Activated CD4-positive, CD25-positive, alpha-beta regulatory T cell treated with anti-CD3 and anti-CD28 coated beads, Interleukin-2, amount 50 U/mL, for 24 hours (primary cell): ENCODE measurements at regions not wholly inside any gene's neighbourhood (a gene's known extent, or its start where the extent isn't known, plus 50 kb on each side); places are given as distances from the start of the nearest gene placed in this dataset.

Source experiments
- ATAC-seq, 2 donors: fragments of 150-1000 bp; cut with Tn5 transposase; one replicate each; pipeline ENCODE4 v1.10.0; 2021; ENCODE audit warnings: mild to moderate bottlenecking in 1 of 2, moderate library complexity in 1 of 2

DNA sequence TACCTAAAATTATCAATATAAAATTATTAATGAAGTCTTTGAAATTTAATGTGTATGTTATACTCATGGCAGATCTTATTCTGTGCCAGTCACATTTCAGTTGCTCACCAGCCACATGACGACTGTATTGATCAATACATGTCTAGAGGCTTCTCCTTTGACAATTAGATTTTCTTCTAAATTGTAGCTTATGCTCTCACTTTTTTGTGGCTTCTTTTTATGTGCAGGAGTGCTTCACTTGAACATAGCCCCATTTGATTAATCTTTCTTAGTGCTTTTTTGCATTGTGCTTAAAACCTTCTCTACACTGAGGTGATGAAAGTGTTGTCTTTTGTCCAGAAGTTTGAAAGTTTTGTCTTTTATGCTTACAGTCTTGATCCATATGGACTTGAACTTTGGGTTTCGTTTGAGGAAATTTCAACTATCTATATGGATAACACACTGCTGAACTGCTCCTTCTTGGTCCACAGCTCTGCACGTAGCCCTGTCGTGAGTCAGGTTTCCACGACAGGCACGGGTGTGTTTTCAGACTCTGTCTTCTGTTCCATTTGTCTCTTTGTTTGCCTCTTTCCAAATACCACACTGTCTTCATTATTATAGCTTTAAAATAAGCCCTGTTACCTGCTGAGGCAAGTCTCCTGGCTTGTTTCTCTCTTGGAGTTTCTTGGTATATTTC lies 393.9 kb upstream of the CFAP20DC start:
- ATAC-seq = peak; percentile 45 to 62

DNA sequence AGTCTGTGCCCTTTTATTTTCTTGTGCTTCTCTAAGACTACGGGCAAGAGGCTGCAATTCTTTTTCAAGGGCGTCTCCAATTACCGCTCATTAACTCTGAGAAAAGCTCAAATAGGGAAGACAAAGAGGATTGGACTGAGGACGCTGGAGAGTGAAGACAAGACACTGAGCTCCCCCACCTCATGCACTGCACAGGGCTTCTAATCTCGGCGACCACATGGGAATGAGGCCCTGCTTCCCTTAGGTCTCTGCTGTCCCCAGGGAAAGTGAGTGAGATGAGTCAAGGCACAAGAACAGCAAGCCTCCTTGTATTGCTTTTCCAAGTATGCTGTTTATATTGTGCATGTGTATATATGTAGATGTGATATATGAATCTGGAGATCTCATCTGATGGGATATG lies 392.2 kb upstream of the CFAP20DC start:
- no peak for ATAC-seq

DNA sequence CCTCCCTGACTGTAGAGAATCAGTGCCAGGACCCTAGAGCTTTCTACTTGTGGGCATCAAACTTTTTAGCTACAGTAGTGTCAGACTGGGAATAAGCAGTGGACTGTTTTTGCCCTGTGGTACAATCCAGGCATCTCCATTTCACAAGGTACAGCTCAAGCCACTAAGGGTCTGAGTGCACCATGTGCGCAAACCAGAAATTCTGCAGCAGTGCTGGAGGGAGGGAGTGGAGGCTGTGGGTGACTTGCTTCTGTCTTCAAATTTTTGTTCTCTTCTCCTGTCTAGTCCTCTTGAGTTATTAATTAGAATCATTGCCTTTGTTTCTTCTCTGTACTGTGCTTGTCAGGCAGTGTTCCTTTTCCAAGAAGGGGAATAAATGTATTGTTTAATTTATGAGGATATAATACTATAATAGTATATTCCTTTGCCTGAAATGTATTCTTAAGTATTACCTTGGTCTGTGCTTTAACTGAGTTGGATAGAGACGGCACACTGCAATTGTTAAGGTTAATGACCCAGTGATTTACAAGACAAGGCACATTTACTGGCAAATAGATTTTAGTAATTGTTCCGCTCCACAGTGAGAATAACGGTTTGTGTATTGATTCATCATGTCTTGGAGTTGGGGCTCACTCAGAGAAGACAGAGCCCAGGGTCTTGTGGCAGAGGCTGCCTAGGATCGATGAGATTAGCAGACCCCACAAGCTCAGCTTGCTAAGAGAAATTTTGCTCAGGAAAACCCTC lies 390.6 kb upstream of the CFAP20DC start:
- ATAC-seq = no peak

DNA sequence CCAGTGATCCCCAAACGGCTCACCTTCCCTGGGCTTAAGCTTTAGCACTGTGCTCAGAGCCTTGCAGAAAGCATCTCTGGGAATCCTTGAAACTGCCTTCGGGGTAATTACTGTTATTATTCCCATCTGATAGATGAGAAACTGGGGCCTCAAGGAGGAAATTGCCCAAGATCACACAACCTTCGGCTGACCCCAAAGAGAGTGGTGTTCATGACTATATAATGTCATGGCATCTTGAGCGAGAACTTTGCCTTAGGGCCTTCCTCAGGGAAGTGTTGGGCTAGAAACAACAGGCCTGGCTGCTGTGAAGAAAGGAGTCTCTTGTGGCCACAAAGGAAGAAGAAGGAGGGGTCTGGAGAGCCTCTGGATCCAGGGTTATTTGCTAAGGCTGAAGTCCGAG lies 388.7 kb upstream of the CFAP20DC start:
- ATAC-seq = no peak

DNA sequence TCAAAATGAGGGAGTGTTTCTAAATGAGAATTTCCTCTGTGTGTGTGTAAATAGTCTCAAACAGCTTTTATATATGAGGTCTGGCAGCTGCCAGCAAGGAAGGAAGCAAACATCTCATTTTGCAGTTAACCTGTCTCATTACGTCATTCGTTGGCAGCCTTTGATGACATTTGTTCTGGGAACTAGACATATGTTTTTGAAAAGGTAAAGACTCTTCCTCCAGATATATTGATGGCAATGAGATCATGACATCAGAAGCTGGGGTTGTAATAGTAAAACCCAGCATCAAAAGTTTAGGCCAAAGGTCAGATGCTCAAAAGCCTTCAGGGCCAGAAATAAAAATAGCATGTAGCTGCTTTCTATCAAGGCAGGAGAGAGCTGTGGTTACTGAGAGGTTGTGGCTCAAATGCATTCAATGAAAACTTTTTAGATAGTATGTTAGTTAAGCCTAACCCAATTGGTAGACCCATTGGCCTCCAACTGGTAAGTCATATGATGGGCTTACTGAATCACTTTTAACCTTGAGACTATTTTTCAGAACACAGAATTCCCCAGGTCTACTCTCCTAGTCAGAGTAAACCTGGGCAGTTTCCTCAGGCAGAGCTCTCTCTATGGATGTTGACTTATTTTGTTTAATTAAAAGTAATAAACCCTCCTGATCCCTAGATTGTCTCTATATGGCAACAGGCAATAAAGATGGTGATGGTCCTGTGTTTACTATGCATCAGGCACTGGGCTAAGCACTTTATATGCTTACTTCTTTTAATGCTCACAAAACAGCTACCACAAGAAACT lies 386.5 kb upstream of the CFAP20DC start:
- no peak for ATAC-seq

DNA sequence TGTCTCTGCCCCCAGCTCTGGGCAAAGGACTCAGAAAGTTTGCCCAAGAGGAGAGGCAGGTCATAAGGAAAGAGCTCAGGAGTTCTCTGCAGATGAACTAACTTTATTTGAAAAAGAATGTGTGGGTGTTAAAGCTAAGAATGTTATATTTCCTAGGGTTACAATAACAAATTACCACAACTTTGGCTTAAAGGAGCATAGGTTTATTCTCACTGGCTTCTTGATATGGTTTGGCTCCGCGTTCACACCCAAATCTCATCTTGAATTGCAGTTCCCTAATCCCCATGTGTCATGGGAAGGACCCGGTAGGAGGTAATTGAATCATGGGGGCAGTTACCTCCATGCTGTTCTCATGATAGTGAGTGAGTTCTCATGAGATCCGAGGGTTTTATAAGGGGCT lies 383.7 kb upstream of the CFAP20DC start:
- ATAC-seq = no peak

DNA sequence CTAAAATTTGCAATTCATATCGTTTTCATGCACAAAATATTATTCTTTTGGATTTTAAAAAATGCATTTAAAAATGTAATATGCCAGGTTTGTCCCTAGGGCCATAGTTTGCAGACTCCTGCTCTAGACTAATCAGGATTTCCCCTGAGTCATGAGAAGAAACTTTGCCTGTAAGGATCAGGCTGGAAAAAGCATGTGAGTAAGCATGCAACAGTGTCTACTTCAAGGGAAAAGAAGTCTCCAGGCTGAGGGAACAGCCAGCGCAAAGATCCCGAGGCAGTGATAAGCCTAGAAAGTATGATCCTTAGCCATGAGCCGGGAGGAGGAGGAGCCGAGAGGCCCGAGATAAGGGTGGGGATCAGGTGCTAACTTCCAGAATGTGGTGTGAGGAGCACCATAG lies 382.8 kb upstream of the CFAP20DC start:
- no peak for ATAC-seq

DNA sequence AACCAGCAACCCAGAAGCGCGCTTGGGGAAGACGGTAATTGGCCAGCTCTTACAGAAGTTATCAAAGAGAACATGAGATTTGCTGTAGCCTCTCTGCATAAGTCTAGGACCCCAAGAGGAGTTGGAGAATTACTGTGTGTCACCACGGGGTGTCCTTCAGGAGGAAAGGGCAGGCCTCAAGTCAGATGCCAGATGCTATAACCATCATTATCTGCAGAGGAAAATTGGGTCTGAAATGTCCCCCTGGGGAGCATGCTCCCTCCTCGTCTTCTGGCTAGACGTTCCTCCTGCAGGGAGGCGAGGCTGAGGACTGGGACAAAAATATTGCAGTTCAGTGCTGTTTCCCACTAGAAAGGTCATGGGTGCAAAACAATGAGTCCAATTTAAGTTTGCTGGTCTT lies 380.5 kb upstream of the CFAP20DC start:
- no peak for ATAC-seq

DNA sequence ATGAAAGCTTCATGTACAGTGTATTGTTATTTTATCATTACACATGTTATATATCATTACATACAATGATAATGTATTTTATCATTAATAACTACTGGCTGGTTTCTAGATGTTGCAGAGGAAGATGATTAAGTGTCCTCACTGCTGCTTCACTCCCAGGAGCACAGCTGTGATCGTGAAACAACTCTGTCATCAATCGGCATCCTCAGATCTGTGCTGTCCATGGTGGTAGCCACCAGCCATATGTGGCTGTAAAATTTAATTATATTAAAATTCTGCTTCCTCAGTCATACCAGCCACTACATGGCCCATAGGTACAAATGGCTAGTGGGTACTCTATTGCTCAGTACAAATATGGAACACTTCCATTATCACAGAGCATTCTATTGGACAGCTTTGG lies 379.4 kb upstream of the CFAP20DC start:
- no peak for ATAC-seq

DNA sequence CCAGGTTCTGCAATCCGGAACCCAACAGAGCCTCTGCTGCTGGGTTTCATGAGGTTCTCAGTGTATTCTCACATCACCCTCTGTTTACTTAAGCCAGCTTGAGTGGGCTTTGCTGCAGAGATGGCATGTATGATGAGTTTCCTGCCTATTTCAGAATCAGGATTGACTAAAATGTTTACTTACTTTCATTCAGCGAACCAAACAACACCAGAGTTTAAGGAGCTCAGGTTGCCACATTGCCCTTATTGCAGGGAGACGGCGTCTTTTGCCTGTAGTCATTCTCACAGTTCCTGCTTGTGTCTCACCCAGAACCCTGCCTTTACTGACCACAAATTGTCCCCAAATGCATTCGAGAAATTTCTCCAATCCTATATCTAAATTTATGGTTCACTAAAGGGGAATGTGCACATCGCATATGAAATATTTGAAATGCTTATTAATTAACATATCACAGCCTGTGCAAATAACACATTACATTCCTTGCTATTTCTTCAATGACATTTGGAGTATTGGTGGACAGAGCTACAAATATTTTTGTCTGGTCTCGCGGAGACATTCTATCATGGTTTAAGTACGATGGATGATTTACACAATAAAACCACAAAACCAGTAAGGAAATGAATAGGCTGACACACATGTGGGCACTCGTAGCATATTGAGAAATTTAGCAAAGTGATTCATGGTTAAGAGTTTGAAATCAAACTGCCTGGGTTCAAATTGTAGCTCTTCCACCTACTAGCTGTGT lies 377.2 kb upstream of the CFAP20DC start:
- peak; percentile 49 to 51 for ATAC-seq

DNA sequence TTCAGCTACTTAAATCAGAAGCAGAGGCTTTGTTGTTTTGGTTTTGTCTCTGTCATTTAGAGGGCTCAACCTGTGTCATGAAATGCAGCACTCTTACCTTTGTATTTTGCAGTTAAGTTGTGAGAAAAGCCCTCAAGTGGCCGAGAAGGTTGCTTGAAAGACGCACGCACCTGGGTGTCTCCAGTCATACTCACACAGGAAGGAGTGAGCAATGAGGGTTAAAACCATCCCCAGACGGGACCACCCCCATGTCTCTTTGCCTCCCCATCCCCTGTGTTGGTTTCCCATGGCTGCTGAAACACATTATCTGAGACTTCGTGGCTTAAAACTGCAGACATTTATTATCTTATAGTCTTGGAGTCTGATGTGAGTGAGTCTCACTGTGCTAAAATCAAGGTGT lies 376.1 kb upstream of the CFAP20DC start:
- ATAC-seq = peak; percentile 68 to 75

DNA sequence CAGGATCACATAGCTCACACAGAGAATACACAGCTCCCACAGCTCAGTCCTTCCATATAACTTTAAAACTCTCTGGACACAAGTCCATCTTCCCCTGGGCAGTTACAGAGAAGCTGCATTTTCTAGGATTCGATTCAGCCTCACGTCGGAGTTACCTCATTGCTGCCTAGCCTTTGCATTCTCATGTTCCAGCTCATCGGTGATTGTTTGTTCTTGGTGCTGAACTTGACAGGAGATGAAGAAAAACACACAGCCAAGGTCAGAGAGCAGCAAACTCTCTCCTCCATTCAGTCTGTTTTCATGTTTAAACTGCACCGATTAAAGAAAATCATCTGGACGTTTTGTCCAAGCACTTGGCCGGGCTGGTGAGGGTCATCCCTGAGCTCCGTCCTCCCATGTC lies 375.5 kb upstream of the CFAP20DC start:
- no peak for ATAC-seq

DNA sequence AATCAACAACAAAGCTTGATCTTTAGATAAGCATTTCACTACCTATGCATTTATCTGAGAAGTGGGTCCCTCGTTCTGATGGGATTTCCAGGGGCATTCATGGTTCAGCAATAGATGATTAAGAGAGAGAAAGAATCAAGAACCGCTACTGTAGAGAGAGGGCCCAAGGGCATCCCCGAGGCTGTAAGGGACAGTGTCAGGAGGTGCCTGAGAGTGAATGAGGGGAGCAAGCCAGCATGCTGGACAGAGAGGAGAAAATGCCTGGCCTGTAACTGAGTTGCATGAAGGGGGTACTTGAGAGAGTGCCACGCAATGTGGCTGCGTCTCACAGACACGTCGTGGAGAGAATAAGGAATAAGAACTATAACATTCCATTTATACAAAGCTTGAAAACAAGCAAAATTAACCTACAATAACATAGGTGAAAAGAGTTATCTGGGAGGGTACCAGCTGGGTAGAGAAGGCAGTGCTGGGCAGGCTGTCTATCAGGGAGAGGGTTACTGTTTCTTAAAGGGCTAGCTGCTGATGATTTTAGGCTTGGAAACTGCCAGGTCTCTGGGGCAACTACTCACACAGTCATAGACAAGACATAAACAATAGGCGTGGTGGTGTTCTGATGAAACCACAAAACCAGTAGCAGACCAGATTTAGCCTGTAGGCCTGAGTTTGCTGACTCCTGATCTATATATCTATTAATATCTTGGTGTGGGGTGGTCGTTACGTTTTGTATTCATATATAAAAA lies 374.6 kb upstream of the CFAP20DC start:
- ATAC-seq = peak; percentile 9 to 14

DNA sequence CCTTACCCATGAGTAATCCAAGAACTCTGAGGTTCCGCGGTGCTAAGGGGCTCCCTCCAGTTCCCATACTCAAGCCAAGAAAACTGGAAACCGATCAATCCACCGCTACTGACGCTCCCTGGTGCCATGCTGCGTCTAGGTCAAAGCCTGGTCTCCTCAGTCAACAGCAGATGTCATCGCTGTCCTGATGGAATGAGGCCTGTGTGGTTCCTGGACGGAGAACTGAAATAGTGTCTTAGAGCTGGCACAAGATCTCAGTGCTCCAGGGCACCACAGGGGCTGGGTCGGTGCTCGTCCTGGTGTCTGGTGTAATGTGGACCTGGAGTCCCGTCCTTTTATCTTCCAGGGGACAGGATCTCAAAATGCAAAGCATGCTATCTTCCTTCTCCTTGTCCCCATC lies 373.9 kb upstream of the CFAP20DC start:
- no peak for ATAC-seq

DNA sequence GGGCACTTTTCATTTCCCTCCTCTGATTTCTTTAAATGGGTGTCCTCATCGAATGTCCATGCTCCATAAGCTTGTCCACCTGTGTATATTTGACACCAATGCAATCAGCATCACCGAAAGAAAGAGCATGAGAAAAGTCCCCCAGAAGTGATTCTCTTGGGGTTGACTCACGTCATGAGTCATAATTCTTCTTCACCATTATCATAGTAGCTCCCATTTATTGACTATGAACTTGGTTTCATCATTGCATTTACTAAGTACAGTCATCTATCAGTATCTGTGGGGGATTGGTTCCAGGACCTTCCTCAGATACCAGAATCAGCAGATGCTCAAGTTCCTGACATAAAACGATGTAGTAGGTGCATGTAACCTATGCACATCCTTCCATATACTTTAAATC lies 372.5 kb upstream of the CFAP20DC start:
- peak; percentile 66 for ATAC-seq

DNA sequence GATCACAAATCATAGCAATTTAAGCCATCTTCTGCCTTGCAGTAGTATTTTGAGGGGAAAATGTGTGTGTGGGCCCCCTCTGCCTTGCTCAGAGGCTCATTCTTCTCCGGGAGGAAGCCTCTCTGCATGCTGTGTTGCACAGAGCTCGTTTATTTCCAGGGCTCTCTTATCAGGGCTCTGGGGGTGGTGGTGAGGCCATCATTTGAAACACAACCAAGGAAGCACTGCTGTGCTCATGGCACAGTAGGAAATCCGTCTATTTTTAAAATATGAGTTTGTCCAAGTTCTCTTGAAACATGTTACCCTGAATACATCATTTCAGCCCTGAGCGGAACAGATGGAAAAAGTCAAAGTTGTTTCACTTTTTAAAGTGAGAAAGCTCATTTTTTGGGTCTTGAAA lies 369.0 kb upstream of the CFAP20DC start:
- ATAC-seq = no peak

DNA sequence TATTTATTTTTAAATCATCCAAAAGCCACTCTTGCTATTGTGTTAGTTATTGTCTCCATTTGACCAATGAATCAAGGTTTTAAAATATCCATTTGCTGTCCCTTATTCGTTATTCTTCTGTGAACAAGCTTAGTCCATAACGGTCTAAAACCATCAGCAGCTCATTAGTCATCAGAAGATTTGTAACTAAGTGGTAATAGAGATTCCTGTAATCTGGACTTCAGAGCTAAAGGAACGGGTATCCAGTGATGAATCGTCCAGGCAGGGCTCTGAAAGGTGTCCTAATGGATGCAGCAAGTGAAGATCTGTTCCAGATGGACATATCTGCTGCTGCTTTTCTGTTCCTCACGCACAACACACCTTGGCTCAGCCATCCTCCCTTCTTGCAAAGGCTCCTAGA lies 362.7 kb upstream of the CFAP20DC start:
- no peak for ATAC-seq

DNA sequence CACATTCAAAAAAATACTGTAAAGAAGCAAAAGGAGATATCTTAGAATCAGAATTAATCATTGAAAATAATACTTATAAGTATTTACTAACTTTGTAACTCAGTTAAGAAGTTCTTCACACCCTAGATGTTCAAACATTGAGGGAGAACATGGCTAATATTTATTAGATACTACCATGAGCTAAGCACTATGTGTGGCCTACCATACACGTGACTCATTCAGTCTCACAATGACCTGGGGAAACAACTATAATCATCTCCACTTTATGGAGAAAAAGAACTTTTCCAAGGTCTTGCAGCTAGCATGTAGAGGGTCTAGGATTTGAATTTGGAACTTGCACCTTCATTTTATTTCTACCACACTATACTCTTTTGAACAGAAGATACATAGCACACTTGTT lies 361.9 kb upstream of the CFAP20DC start:
- ATAC-seq = no peak

DNA sequence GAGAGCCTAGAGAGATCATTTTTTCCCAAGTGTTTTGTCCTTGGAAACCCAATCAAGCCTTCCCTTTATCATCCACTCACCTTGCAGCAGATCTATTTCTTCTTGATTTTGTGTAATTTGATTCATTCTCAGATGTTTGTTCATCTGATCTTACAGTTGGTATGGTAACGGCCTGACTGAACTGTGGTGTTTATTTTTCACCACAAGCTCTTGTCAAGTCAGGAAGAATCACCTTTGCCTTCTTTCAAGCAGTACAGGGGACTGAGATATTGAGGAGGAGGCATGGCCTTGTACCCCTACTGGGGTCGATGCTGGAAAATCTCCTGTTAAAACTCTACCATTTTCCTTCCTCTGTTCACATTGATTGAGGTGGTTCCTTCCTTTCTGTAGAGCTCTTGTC lies 361.4 kb upstream of the CFAP20DC start:
- no peak for ATAC-seq

DNA sequence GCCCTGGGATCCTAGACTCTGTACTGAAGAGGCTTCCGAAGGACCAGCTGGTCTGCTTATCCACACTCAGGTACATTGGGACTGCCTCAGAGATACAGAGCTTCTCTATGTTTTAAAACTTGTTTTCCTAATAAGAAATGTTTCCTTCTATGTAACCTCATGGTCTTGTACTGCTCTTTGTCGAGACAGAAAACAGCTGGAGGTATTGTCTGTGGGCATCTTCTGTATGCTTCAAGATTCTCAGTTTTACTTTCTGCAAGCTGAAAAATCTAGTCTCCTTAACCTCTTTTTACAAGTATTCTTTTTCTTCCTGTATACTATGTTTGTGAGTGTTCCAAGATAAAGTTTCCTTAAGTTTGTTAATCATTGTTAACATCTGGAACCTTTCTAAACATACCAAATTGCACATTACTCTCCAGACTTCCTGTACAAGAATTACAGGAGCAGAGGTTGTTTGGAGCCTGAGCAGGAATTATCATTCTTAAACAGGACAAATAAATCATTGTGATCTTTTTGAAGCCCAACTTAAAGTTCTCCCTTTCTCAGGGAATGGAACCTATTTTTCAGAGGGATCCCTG lies 358.3 kb upstream of the CFAP20DC start:
- ATAC-seq = peak in 1 of 2 donors; percentile 10

DNA sequence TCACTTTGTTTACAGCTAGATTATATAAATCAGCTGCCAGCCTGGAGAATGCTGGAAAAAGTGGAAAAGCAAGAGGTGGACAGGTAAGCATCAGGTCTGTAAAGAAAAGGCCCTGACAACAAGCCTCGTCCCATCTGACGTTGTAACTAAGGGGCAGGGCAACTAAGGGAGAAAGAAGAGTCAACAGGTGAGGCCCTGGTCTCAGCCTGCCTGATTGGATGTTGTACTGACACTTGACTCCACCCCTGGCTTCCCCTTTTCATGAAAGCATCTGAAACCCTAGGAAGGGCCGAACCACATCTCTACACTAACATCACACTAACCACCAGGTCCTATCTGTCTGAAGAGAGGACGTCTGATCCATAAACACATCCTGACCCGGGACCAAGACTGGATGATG lies 357.6 kb upstream of the CFAP20DC start:
- no peak for ATAC-seq

DNA sequence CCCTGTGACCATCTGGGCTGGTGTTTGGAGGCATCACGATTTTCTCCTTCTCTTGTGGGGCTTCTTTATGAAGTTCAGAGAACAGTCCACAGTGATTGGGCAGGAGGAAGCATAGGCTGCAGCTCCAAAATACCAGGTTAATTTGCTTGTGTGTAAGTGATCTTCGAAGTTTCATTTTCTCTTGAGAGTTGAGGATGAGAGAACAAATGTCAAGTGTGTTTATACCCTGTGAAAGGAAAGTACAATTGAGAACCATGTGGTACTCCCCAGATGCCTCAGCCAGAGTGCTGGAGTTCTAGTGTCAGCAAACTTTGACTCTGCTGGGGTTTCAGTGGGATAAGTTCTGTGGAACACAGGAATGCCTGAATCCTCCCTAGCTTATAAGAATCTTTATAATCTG lies 357.1 kb upstream of the CFAP20DC start:
- peak; percentile 46 to 62 for ATAC-seq
